GM19099 (cell line): ENCODE measurements at regions not wholly inside any gene's neighbourhood (a gene's known extent, or its start where the extent isn't known, plus 50 kb on each side); places are given as distances from the start of the nearest gene placed in this dataset.

Experiments
- POLR2A ChIP-seq: IDR thresholded peaks from 3 replicates; pipeline ENCODE4 v1.6.1; 2011; ENCODE audit warnings: low read depth; ENCODE audit not compliant: insufficient read length; ENCODE audit errors: extremely low read depth

GRCh38 chr5:30932273-30933017, 261.0 kb upstream of the CDH6 start:
- no peak for TF ChIP-seq POLR2A

GRCh38 chr5:30930736-30931135, 262.8 kb upstream of the CDH6 start:
- no peak for TF ChIP-seq POLR2A

- TF ChIP-seq POLR2A, result no peak
Measured at GRCh38 chr5:30928956-30929355, 264.5 kb upstream of the CDH6 start.

GRCh38 chr5:30926218-30926617, 267.3 kb upstream of the CDH6 start:
- no peak for TF ChIP-seq POLR2A

- no peak for TF ChIP-seq POLR2A
Measured at GRCh38 chr5:30921388-30921787, 272.1 kb upstream of the CDH6 start.

GRCh38 chr5:30918171-30918570, 275.3 kb upstream of the CDH6 start:
- no peak for TF ChIP-seq POLR2A

GRCh38 chr5:30908356-30908755, 285.1 kb upstream of the CDH6 start:
- no peak for TF ChIP-seq POLR2A

GRCh38 chr5:30900367-30900766, 293.1 kb upstream of the CDH6 start:
- TF ChIP-seq POLR2A, result no peak

GRCh38 chr5:30894811-30895210, 298.7 kb upstream of the CDH6 start:
- no peak for TF ChIP-seq POLR2A

GRCh38 chr5:30891660-30892059, 301.8 kb upstream of the CDH6 start:
- TF ChIP-seq POLR2A, result no peak

- no peak for TF ChIP-seq POLR2A
Measured at GRCh38 chr5:30890377-30890776, 303.1 kb upstream of the CDH6 start.

GRCh38 chr5:30880514-30880913, 313.0 kb upstream of the CDH6 start:
- no peak for TF ChIP-seq POLR2A

- TF ChIP-seq POLR2A, result no peak
Measured at GRCh38 chr5:30879887-30880286, 313.6 kb upstream of the CDH6 start.

- no peak for TF ChIP-seq POLR2A
Measured at GRCh38 chr5:30878746-30879145, 314.7 kb upstream of the CDH6 start.

- no peak for TF ChIP-seq POLR2A
Measured at GRCh38 chr5:30878296-30878695, 315.2 kb upstream of the CDH6 start.

- no peak for TF ChIP-seq POLR2A
Measured at GRCh38 chr5:30874241-30875034, 319.0 kb upstream of the CDH6 start.
